ENCODE measurements at regions not wholly inside any gene's neighbourhood (a gene's known extent, or its start where the extent isn't known, plus 50 kb on each side); places are given as distances from the start of the nearest gene placed in this dataset.

DNA sequence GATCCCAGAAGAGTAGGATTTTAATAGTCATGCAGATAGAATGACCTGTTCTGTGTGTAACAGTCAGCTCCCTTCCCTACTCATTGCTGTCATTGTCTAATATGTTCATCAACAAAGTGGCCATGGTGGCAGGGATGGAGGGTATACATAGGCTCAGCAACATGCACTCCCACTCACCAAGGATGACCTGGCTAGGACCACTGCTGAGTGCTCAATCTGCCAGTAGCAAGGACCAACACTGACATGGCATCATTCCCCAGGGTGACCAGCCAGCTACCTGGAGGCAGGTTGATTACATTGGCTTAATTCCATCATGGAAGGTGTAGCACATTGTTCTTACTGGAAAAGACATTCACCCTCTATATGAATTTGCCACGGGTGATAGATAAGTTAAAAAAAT is 401.7 kb upstream of the CELF4 start:
- Histone ChIP-seq H3K27ac (no peak overlapping the region), H3K9me3 (no peaks in the 10 kb centered on the region), H3K27me3 (no peaks in the 10 kb centered on the region), H3K4me1 (no peaks in the 10 kb centered on the region), H3K36me3 (no peaks in the 10 kb centered on the region), H3K4me3 (no peak overlapping the region)
- WGBS, 2 donors, result 73 to 81% methylated on average over 1 of the region's 1 CpG
- TF ChIP-seq, protein P1, sequence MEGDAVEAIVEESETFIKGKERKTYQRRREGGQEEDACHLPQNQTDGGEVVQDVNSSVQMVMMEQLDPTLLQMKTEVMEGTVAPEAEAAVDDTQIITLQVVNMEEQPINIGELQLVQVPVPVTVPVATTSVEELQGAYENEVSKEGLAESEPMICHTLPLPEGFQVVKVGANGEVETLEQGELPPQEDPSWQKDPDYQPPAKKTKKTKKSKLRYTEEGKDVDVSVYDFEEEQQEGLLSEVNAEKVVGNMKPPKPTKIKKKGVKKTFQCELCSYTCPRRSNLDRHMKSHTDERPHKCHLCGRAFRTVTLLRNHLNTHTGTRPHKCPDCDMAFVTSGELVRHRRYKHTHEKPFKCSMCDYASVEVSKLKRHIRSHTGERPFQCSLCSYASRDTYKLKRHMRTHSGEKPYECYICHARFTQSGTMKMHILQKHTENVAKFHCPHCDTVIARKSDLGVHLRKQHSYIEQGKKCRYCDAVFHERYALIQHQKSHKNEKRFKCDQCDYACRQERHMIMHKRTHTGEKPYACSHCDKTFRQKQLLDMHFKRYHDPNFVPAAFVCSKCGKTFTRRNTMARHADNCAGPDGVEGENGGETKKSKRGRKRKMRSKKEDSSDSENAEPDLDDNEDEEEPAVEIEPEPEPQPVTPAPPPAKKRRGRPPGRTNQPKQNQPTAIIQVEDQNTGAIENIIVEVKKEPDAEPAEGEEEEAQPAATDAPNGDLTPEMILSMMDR (IDR thresholded peaks at IDR 0.05), result no peak
- TF ChIP-seq EP300 (IDR thresholded peaks at IDR 0.05) (no peak), POLR2A (IDR thresholded peaks at IDR 0.05) (no peak)
- no peak for DNase-seq (ENCODE audit: low spot score in 2 of 2)

DNA sequence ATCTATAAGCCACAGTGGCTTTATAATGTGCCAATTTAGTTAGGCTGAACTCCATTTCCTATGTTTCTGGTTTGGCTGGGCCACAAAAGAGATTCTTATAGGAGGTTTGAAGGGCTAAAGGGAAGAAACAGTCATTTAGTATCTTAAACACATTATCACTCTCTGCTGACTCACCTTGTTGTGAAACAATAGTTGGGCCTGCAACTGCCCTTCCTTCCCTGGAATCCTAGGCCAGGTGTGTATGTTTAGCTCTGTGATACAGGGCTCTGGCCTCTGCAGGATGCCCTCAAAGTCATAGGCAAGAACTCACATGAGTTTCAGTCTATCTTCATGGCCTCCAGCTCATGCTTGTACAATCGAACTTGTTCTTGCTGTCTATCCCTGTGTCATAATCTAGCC is 400.0 kb upstream of the CELF4 start:
- Histone ChIP-seq H3K4me1 (no peaks in the 10 kb centered on the region), H3K27me3 (no peaks in the 10 kb centered on the region), H3K4me3 (no peak overlapping the region), H3K9me3 (no peaks in the 10 kb centered on the region), H3K27ac (no peak overlapping the region), H3K36me3 (no peaks in the 10 kb centered on the region)
- WGBS, 2 donors, result 79 to 100% methylated on average over 1 of the region's 1 CpG
- DNase-seq (ENCODE audit: low spot score in 2 of 2), result no peak
- no peak for TF ChIP-seq POLR2A (IDR thresholded peaks at IDR 0.05)
- no peak for TF ChIP-seq EP300 (IDR thresholded peaks at IDR 0.05)

DNA sequence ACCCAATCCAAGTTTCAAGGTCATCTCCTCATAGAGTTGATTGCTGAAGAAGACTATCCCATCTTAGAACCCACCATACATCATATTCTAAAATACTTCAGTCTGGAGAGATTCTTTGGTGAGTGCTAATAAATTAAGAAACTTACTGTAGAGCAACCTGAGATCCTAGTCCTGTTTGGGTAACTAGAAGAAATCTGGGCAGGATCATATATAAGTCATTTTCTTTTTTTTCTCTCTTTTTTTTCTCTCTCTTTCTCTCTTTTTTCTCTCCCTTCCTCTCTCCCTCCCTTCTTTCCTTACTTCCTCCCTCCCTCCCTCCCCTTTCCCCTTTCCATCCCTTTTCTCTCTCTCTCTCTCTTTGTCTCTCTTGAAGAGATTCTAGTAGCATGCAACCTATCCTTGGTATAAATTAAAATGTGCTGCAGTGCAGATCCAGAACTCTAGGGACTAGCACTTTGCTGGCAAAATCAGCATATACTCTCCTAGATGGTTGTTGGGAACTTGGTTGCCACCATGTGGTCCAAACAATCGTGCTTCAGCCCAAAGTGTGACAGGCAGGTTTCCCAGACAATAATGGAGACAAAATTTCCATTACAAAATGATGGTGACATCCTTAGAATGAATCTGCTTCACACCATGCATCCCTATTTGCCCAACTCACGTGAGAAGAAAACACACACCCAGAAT is 399.4 kb upstream of the CELF4 start:
- no peak for DNase-seq (ENCODE audit: low spot score in 2 of 2)
- H3K4me1 ChIP-seq, result no peaks in the 10 kb centered on the region
- H3K4me3 ChIP-seq, result no peak overlapping the region
- H3K27ac ChIP-seq, result no peak overlapping the region
- 68 to 72% methylated on average over 2 of the region's 2 CpGs for WGBS, 2 donors
- H3K36me3 ChIP-seq, result no peaks in the 10 kb centered on the region
- no peaks in the 10 kb centered on the region for H3K9me3 ChIP-seq
- no peaks in the 10 kb centered on the region for H3K27me3 ChIP-seq
- TF ChIP-seq EP300 (IDR thresholded peaks at IDR 0.05) (no peak), POLR2A (IDR thresholded peaks at IDR 0.05) (no peak)
- TF ChIP-seq, protein P1 (IDR thresholded peaks at IDR 0.05), result no peak

DNA sequence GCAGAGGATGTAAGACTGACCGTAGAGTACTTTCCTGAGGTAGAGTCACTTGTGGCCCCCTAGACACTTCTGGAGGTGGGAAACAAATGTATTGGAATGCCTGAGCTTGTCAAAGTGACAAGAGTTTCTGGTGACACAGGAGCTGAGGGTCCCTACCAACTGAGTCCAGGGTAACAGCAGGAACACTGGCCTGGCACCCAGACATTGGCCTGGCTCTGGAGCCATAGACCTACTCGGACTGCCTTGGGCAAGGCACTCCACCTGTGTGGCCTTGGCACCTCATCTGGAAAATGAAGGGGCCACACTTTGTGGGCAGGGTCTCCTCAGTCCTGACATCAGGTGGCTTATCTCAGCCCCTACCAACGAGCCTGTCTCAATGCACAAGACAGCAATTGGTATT is 398.2 kb upstream of the CELF4 start:
- H3K27ac ChIP-seq, result no peak overlapping the region
- no peak for TF ChIP-seq EP300 (IDR thresholded peaks at IDR 0.05)
- TF ChIP-seq, protein P1 (IDR thresholded peaks at IDR 0.05), result no peak
- TF ChIP-seq POLR2A (IDR thresholded peaks at IDR 0.05), result no peak
- no peaks in the 10 kb centered on the region for H3K36me3 ChIP-seq
- H3K9me3 ChIP-seq, result no peaks in the 10 kb centered on the region
- no peak for DNase-seq (ENCODE audit: low spot score in 2 of 2)
- no peaks in the 10 kb centered on the region for H3K27me3 ChIP-seq
- no peak overlapping the region for H3K4me3 ChIP-seq
- no peaks in the 10 kb centered on the region for H3K4me1 ChIP-seq
- WGBS, 2 donors, result 80 to 88% methylated on average over 3 of the region's 3 CpGs

DNA sequence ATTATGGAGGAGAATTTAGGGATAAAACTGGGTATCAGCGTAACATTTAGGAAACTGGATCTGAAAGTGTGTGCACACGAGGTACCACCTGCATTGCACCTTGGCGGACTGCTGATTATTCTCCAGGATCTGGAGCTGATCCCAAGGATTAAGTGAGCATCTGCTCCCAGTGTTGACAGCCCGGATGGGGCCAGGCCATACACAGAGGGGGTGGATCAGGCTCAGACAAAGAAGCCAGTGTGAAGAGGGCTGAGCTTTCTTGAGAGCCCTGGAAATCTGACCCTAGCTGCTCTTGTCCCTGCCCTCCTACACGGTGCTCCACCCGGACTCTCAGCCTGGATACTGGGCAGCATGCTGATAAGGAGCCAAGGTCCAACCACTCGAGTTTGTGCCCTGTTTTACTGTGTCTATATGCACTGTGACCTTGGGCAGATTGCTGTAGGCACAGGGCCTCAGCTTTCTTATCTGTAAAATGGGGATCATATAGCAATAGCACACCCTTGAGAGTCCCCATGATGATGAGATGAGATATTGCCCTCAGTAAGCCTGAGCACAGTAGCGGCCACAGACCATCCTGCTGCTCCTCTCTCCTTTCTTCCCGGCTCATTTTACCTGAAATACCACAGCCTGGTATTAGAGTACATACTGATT is 396.8 kb upstream of the CELF4 start:
- TF ChIP-seq, protein P1 (IDR thresholded peaks at IDR 0.05), result no peak
- TF ChIP-seq POLR2A (IDR thresholded peaks at IDR 0.05) (no peak), EP300 (IDR thresholded peaks at IDR 0.05) (no peak)
- Histone ChIP-seq H3K4me3 (no peak overlapping the region), H3K9me3 (no peaks in the 10 kb centered on the region), H3K27me3 (no peaks in the 10 kb centered on the region), H3K27ac (no peak overlapping the region), H3K36me3 (no peaks in the 10 kb centered on the region), H3K4me1 (no peaks in the 10 kb centered on the region)
- no peak for DNase-seq (ENCODE audit: low spot score in 2 of 2)
- 42 to 57% methylated on average over 9 of the region's 9 CpGs for WGBS, 2 donors
